H9 (cell line): ENCODE measurements at regions not wholly inside any gene's neighbourhood (a gene's known extent, or its start where the extent isn't known, plus 50 kb on each side); places are given as distances from the start of the nearest gene placed in this dataset.

ENCODE experiments used
- DNase-seq: peaks from one replicate; pipeline ENCODE4 v3.0.0-alpha.2; 2017
- H2AFZ ChIP-seq: one replicate; pipeline ENCODE4 v1.6.1; 2013; ENCODE audit warnings: mild to moderate bottlenecking, low read length, control low read depth, moderate library complexity
- H2AK5ac ChIP-seq: 2 replicates; pipeline ENCODE4 v1.6.1; 2013; ENCODE audit warnings: low read length, control low read depth, mixed read lengths; ENCODE audit not compliant: insufficient read length
- H2BK120ac ChIP-seq: one replicate; pipeline ENCODE4 v1.6.1; 2013; ENCODE audit warnings: low read depth, mild to moderate bottlenecking, low read length, control low read depth, inconsistent platforms; ENCODE audit not compliant: poor library complexity, severe bottlenecking
- H2BK12ac ChIP-seq: 2 replicates; pipeline ENCODE4 v1.6.1; 2013; ENCODE audit warnings: low read length, control low read depth, mixed read lengths, low read depth; ENCODE audit not compliant: insufficient read length
- H2BK15ac ChIP-seq: 2 replicates; pipeline ENCODE4 v1.6.1; 2013; ENCODE audit warnings: low read depth, low read length, control low read depth
- H2BK20ac ChIP-seq: one replicate; pipeline ENCODE4 v1.6.1; 2013; ENCODE audit warnings: low read depth, mild to moderate bottlenecking, low read length, control low read depth, inconsistent platforms; ENCODE audit not compliant: poor library complexity, severe bottlenecking
- H2BK5ac ChIP-seq: 2 replicates; pipeline ENCODE4 v1.6.1; 2013; ENCODE audit warnings: low read length, control low read depth, mixed read lengths; ENCODE audit not compliant: insufficient read length
- H3K14ac ChIP-seq: 2 replicates; pipeline ENCODE4 v1.6.1; 2013; ENCODE audit warnings: low read length, control low read depth; ENCODE audit not compliant: insufficient read depth
- H3K18ac ChIP-seq: 2 replicates; pipeline ENCODE4 v1.6.1; 2013; ENCODE audit warnings: low read depth, mild to moderate bottlenecking, mixed read lengths, low read length, control low read depth; ENCODE audit not compliant: insufficient read length
- H3K23ac ChIP-seq: 2 replicates; pipeline ENCODE4 v1.6.1; 2013; ENCODE audit warnings: low read length, control low read depth, mixed read lengths, low read depth; ENCODE audit not compliant: insufficient read length
- H3K23me2 ChIP-seq: 2 replicates; pipeline ENCODE4 v1.6.1; 2013; ENCODE audit warnings: low read depth, mild to moderate bottlenecking, mixed read lengths, low read length, control low read depth; ENCODE audit not compliant: insufficient read length, poor library complexity, severe bottlenecking
- H3K27ac ChIP-seq: 2 replicates; pipeline ENCODE4 v1.5.1; 2013; ENCODE audit warnings: low read length, control low read depth, mixed read lengths, low read depth; ENCODE audit not compliant: insufficient read length
- H3K27me3 ChIP-seq: 2 replicates; pipeline ENCODE4 v1.6.1; 2013; ENCODE audit warnings: low read length, control low read depth, inconsistent platforms; ENCODE audit not compliant: insufficient read depth
- H3K4ac ChIP-seq: 2 replicates; pipeline ENCODE4 v1.6.1; 2013; ENCODE audit warnings: low read depth, mild to moderate bottlenecking, control low read depth, inconsistent platforms, low read length, moderate library complexity
- H3K4me1 ChIP-seq: 2 replicates; pipeline ENCODE4 v1.6.1; 2013; ENCODE audit warnings: low read length, control low read depth, inconsistent platforms; ENCODE audit not compliant: insufficient read depth
- H3K4me2 ChIP-seq: 2 replicates; pipeline ENCODE4 v1.6.1; 2013; ENCODE audit warnings: low read length, control low read depth, mixed read lengths; ENCODE audit not compliant: insufficient read length, insufficient read depth
- H3K56ac ChIP-seq: 2 replicates; pipeline ENCODE4 v1.6.1; 2013; ENCODE audit warnings: low read depth, mild to moderate bottlenecking, mixed read lengths, low read length, control low read depth; ENCODE audit not compliant: insufficient read length
- H3K79me1 ChIP-seq: 2 replicates; pipeline ENCODE4 v1.6.1; 2013; ENCODE audit warnings: low read depth, mild to moderate bottlenecking, moderate library complexity, low read length, control low read depth, inconsistent platforms; ENCODE audit not compliant: insufficient read depth, poor library complexity, severe bottlenecking
- H3K79me2 ChIP-seq: 2 replicates; pipeline ENCODE4 v1.6.1; 2013; ENCODE audit warnings: low read length, control low read depth, inconsistent platforms; ENCODE audit not compliant: insufficient read depth
- H3K9ac ChIP-seq: 2 replicates; pipeline ENCODE4 v1.6.1; 2013; ENCODE audit warnings: low read length, control low read depth, mixed read lengths; ENCODE audit not compliant: insufficient read length; ENCODE audit errors: extremely low read depth
- H3K9me3 ChIP-seq: one replicate; pipeline ENCODE4 v1.6.1; 2013; ENCODE audit warnings: low read depth, low read length, inconsistent platforms; ENCODE audit not compliant: control insufficient read depth
- H3T11ph ChIP-seq: one replicate; pipeline ENCODE4 v1.6.1; 2013; ENCODE audit warnings: mild to moderate bottlenecking, low read length, control low read depth, inconsistent platforms
- H4K20me1 ChIP-seq: one replicate; pipeline ENCODE4 v1.6.1; 2013; ENCODE audit not compliant: control insufficient read depth, insufficient read length, insufficient read depth
- H4K5ac ChIP-seq: 2 replicates; pipeline ENCODE4 v1.6.1; 2013; ENCODE audit warnings: low read depth, mild to moderate bottlenecking, mixed read lengths, low read length, control low read depth; ENCODE audit not compliant: insufficient read length
- H4K8ac ChIP-seq: replicated peaks from 2 replicates; pipeline ENCODE4 v1.6.1; 2013; ENCODE audit warnings: low read length, control low read depth, mixed read lengths, low read depth; ENCODE audit not compliant: insufficient read length
- H4K91ac ChIP-seq: 2 replicates; pipeline ENCODE4 v1.6.1; 2013; ENCODE audit warnings: low read depth, mild to moderate bottlenecking, moderate library complexity, mixed read lengths, low read length, control low read depth; ENCODE audit not compliant: insufficient read length
- H3K27ac Mint-ChIP-seq, 3 experiments: 2 replicates in 2 of 3; 3 replicates in 1 of 3; pipeline ENCODE4 v1.8.0; 2020 to 2021; ENCODE audit warnings: mixed read lengths in 3 of 3, mild to moderate bottlenecking in 1 of 3, moderate library complexity in 1 of 3
- H3K27me3 Mint-ChIP-seq: 2 replicates; pipeline ENCODE4 v1.8.0; 2021; ENCODE audit warnings: low read depth, mild to moderate bottlenecking, moderate library complexity, mixed read lengths
- H3K36me3 Mint-ChIP-seq, 3 experiments: 2 replicates in 2 of 3; 3 replicates in 1 of 3; pipeline ENCODE4 v1.8.0; 2020 to 2021; ENCODE audit warnings: low read depth in 3 of 3, mixed read lengths in 3 of 3; ENCODE audit not compliant: insufficient read depth in 1 of 3
- H3K4me1 Mint-ChIP-seq, 2 experiments: 2 replicates each; pipeline ENCODE4 v1.8.0; 2020; ENCODE audit warnings: mixed read lengths in 2 of 2
- H3K4me3 Mint-ChIP-seq, 2 experiments: 2 replicates in 1 of 2; 3 replicates in 1 of 2; pipeline ENCODE4 v1.8.0; 2020 to 2021; ENCODE audit warnings: mild to moderate bottlenecking in 2 of 2, mixed read lengths in 2 of 2, moderate library complexity in 1 of 2
- H3K9me3 Mint-ChIP-seq, 2 experiments: 2 replicates in 1 of 2; 3 replicates in 1 of 2; pipeline ENCODE4 v1.8.0; 2020; ENCODE audit warnings: mild to moderate bottlenecking in 2 of 2, mixed read lengths in 2 of 2, moderate library complexity in 1 of 2
- CTCF ChIP-seq: fragments of 200-600 bp; sonication (generic); conservative IDR thresholded peaks from 3 replicates; pipeline ENCODE4 v1.8.0; 2021; ENCODE audit warnings: antibody characterized with exemption, mild to moderate bottlenecking
- WGBS: extraction: QIAGEN DNeasy Blood & Tissue Kit; methylation state at CpG from one replicate; pipeline ENCODE4 v1.1.7; 2013; ENCODE audit warnings: missing lambda C conversion rate, low lambda C conversion rate, mixed read lengths; ENCODE audit not compliant: insufficient read length; ENCODE audit errors: extremely low coverage; 5-methylcytosine and 5-hydroxymethylcytosine counted together

DNA sequence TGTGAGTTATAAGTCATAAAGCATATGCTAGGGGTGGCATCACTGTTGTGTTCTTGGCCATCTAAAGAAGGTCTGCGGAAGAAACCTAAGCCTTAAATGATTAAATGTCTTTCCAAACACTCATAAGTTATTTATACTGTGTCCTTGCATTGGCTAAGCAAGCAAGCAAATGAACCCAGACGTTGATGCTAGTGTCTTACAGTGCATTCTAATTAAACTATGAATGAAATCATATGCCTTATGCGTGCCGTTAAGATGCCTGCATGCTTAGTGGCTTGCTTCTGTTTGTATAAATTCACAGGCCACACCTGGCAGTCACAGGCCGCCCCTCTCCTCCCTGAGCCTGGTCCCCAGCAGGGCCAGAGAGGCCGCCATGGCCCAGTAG is 49.9 kb downstream of the RIN2 start:
- Histone ChIP-seq H3K18ac (no peak overlapping the region), H2BK5ac (no peak overlapping the region), H3K23me2 (no peaks in the 10 kb centered on the region), H2BK20ac (no peak overlapping the region), H3K56ac (no peak overlapping the region), H4K8ac (no peak overlapping the region), H3K27me3 (no peaks in the 10 kb centered on the region), H3T11ph (no peak overlapping the region), H3K4me1 (no peaks in the 10 kb centered on the region), H3K23ac (no peak overlapping the region), H3K4ac (no peak overlapping the region), H3K14ac (peak overlapping the region; percentile 44; the same call in 1 of the 2 replicates), H2BK15ac (no peak overlapping the region), H2AK5ac (no peak overlapping the region), H3K27ac (no peak overlapping the region), H3K79me1 (no peaks in the 10 kb centered on the region), H3K79me2 (no peaks in the 10 kb centered on the region), H3K9me3 (no peaks in the 10 kb centered on the region), H3K4me2 (no peak overlapping the region), H3K9ac (no peak overlapping the region), H4K20me1 (no peaks in the 10 kb centered on the region), H4K91ac (no peak overlapping the region), H4K5ac (no peak overlapping the region), H2BK120ac (no peak overlapping the region), H2AFZ (no peak overlapping the region), H2BK12ac (no peak overlapping the region)
- H3K4me1 Mint-ChIP-seq = no peaks in the 10 kb centered on the region
- peaks cover 0 to 5% (median 0%) of the 10 kb centered on the region in 3 experiments; a peak in 1 of 7 replicates for H3K36me3 Mint-ChIP-seq
- no peak for DNase-seq
- peaks cover 0 to 2% of the 10 kb centered on the region in 2 experiments; a peak in 1 of 5 replicates for H3K9me3 Mint-ChIP-seq
- no peak for TF ChIP-seq CTCF
- H3K4me3 Mint-ChIP-seq = no peak overlapping the region
- no peaks in the 10 kb centered on the region; the same call in 1 of the 2 replicates for H3K27me3 Mint-ChIP-seq
- no CpG with 5 or more reads among the region's 6 CpGs for WGBS
- H3K27ac Mint-ChIP-seq = no peak overlapping the region
